Endothelial cell of umbilical vein (primary cell): ENCODE measurements at regions not wholly inside any gene's neighbourhood (a gene's known extent, or its start where the extent isn't known, plus 50 kb on each side); places are given as distances from the start of the nearest gene placed in this dataset.

Experiments
- BruUV-seq: library from RNA; stranded (reverse); fragments of 400-500 nt; replicated peaks from 2 replicates; lab custom pipeline; 2021; lab: Mats Ljungman, UMichigan
- CTCF ChIA-PET: fragments of 300-600, 350-600 bp; sonication (Branson Sonifier 250); formaldehyde crosslinking; loops from one replicate; lab custom pipeline; 2021; ENCODE audit warnings: antibody characterized with exemption, inconsistent platforms; lab: Charles Lee
- POLR2A ChIA-PET: fragments of 300-600, 350-600 bp; sonication (Branson Sonifier 250); formaldehyde crosslinking; loops from one replicate; lab custom pipeline; 2021; ENCODE audit warnings: antibody characterized with exemption, inconsistent platforms; lab: Charles Lee
- DNase-seq: peaks from one replicate; pipeline ENCODE4 v3.0.0-alpha.2; 2011; ENCODE audit warnings: low read depth, low spot score
- FAIRE-seq: peaks from 2 replicates; lab custom pipeline; 2011; peaks lifted over from hg19 to GRCh38; lab: Jason Lieb, UNC
- H2AFZ ChIP-seq: 2 replicates; pipeline ENCODE4 v1.6.0; 2012; ENCODE audit warnings: low read depth, low read length, control low read depth, inconsistent platforms
- H3K27ac ChIP-seq: 2 replicates; pipeline ENCODE4 v1.5.1; 2011; ENCODE audit warnings: low read depth, mild to moderate bottlenecking, control low read depth, low read length, moderate library complexity; ENCODE audit not compliant: insufficient read depth
- H3K27me3 ChIP-seq, 2 experiments: 2 replicates each; pipeline versions ENCODE4 v1.6.0 to v1.6.1; 2011; ENCODE audit warnings: low read length in 2 of 2, mixed read lengths in 1 of 2; ENCODE audit not compliant: control insufficient read depth in 2 of 2, insufficient read depth in 2 of 2
- H3K36me3 ChIP-seq, 2 experiments: 2 replicates in 1 of 2; 3 replicates in 1 of 2; pipeline ENCODE4 v1.5.1; 2011; ENCODE audit warnings: low read length in 2 of 2, mild to moderate bottlenecking in 1 of 2, moderate library complexity in 1 of 2; ENCODE audit not compliant: control insufficient read depth in 2 of 2, insufficient read depth in 2 of 2; ENCODE audit errors: extremely low read depth in 1 of 2
- H3K4me1 ChIP-seq: 3 replicates; pipeline ENCODE4 v1.5.1; 2011; ENCODE audit warnings: mild to moderate bottlenecking, low read length; ENCODE audit not compliant: control insufficient read depth, insufficient read depth; ENCODE audit errors: extremely low read depth
- H3K4me2 ChIP-seq: 2 replicates; pipeline ENCODE4 v1.6.1; 2011; ENCODE audit warnings: low read length, control low read depth, mixed read lengths; ENCODE audit not compliant: insufficient read depth
- H3K4me3 ChIP-seq, 3 experiments: fragments of 200-600 bp in 1 of 3; sonication (generic), shearing (Covaris generic) in 1 of 3; replicated peaks in 1 of 3; 2 replicates each; pipeline ENCODE4 v1.5.1; 2011 to 2016; ENCODE audit warnings: control low read depth in 3 of 3, low read length in 3 of 3, mild to moderate bottlenecking in 2 of 3, inconsistent platforms in 1 of 3, low read depth in 1 of 3, moderate library complexity in 1 of 3; ENCODE audit not compliant: insufficient read depth in 1 of 3
- H3K79me2 ChIP-seq: 2 replicates; pipeline ENCODE4 v1.6.0; 2012; ENCODE audit warnings: low read length, inconsistent platforms; ENCODE audit not compliant: control insufficient read depth, insufficient read depth
- H3K9ac ChIP-seq: replicated peaks from 2 replicates; pipeline ENCODE3; 2011; ENCODE audit warnings: low read length, control low read depth; ENCODE audit not compliant: insufficient read depth; ENCODE audit errors: extremely low read depth
- H3K9me1 ChIP-seq: replicated peaks from 3 replicates; pipeline ENCODE4 v1.6.0; 2011; ENCODE audit warnings: mild to moderate bottlenecking, low read length; ENCODE audit not compliant: control insufficient read depth, insufficient read depth; ENCODE audit errors: extremely low read depth
- H3K9me3 ChIP-seq: replicated peaks from 2 replicates; pipeline ENCODE4 v1.5.1; 2012; ENCODE audit warnings: low read length, inconsistent platforms; ENCODE audit not compliant: control insufficient read depth, insufficient read depth
- H4K20me1 ChIP-seq: replicated peaks from 2 replicates; pipeline ENCODE3; 2011; ENCODE audit warnings: mild to moderate bottlenecking, low read length; ENCODE audit not compliant: control insufficient read depth, insufficient read depth; ENCODE audit errors: extremely low read depth
- CTCF ChIP-seq, 2 donors: IDR thresholded peaks; 1 replicate in 1 of 2; 2 replicates in 1 of 2; pipeline ENCODE4 v1.5.1; 2011; ENCODE audit warnings: low read length in 2 of 2, mild to moderate bottlenecking in 2 of 2, moderate library complexity in 2 of 2, control low read depth in 1 of 2, inconsistent platforms in 1 of 2, low read depth in 1 of 2; ENCODE audit not compliant: insufficient read depth in 1 of 2; ENCODE audit errors: extremely low read depth in 1 of 2
- EZH2 ChIP-seq: IDR thresholded peaks from 2 replicates; pipeline ENCODE4 v1.6.1; 2012; ENCODE audit warnings: borderline replicate concordance, low read depth, mild to moderate bottlenecking, moderate library complexity, low read length, inconsistent platforms; ENCODE audit not compliant: severe bottlenecking
- FOS ChIP-seq: IDR thresholded peaks from 2 replicates; pipeline ENCODE4 v1.6.1; 2011; ENCODE audit warnings: mild to moderate bottlenecking, low read length, moderate library complexity, borderline replicate concordance; ENCODE audit not compliant: insufficient read depth
- GATA2 ChIP-seq: IDR thresholded peaks from 2 replicates; pipeline ENCODE4 v1.7.0; 2011; ENCODE audit warnings: low read depth, mild to moderate bottlenecking, moderate library complexity, mixed read lengths, low read length; ENCODE audit not compliant: insufficient read length, insufficient read depth
- JUN ChIP-seq: IDR thresholded peaks from 2 replicates; pipeline ENCODE4 v1.6.1; 2011; ENCODE audit warnings: borderline replicate concordance, low read depth; ENCODE audit not compliant: insufficient read length, insufficient read depth
- MYC ChIP-seq: IDR thresholded peaks from one replicate; pipeline ENCODE4 v1.6.1; 2011; ENCODE audit warnings: mild to moderate bottlenecking, low read depth, low read length
- POLR2A ChIP-seq: IDR thresholded peaks from 2 replicates; pipeline ENCODE4 v1.6.1; 2012; ENCODE audit warnings: low read depth, mild to moderate bottlenecking, control low read depth, low read length
- POLR2AphosphoS5 ChIP-seq: IDR thresholded peaks from 2 replicates; pipeline ENCODE4 v1.6.1; 2012; ENCODE audit warnings: low read depth, mild to moderate bottlenecking, control low read depth, low read length, moderate library complexity; ENCODE audit not compliant: insufficient read depth
- dilution Hi-C: fragments of 300-500 bp; cut with MboI; formaldehyde crosslinking; loops from one replicate; pipeline ENCODE4 v1.15.0; 2019; ENCODE audit warnings: low sequenced_read_pairs; ENCODE audit not compliant: extremely low pct_ligation_motif_present
- intact Hi-C: fragments of 100-400 bp; cut with micrococcal nuclease; formaldehyde crosslinking; loops from one replicate; pipeline ENCODE4 v1.10.0; 2022
- TF ChIP-seq, protein P1 (sequence below): IDR thresholded peaks from 2 replicates; pipeline ENCODE4 v1.6.1; 2011; ENCODE audit not compliant: insufficient read depth, insufficient read length

- no peak overlapping the region for H3K4me2 ChIP-seq
- TF ChIP-seq FOS, result no peak
- no peak for TF ChIP-seq MYC
- TF ChIP-seq, protein P1, sequence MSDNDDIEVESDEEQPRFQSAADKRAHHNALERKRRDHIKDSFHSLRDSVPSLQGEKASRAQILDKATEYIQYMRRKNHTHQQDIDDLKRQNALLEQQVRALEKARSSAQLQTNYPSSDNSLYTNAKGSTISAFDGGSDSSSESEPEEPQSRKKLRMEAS, result no peak
- no peak for TF ChIP-seq EZH2
- no peak for TF ChIP-seq JUN
- no peak for TF ChIP-seq GATA2
- dilution Hi-C loops, result no loop called here
- no peaks in the 10 kb centered on the region for H3K9me3 ChIP-seq
- H3K4me1 ChIP-seq, result no peaks in the 10 kb centered on the region
- POLR2A ChIA-PET, result no interaction called here
- H3K4me3 ChIP-seq, result no peak overlapping the region
- no peak overlapping the region for H3K9ac ChIP-seq
- H3K27ac ChIP-seq, result no peak overlapping the region
- H3K79me2 ChIP-seq, result no peaks in the 10 kb centered on the region
- FAIRE-seq (no peak), DNase-seq (no peak)
- no peaks in the 10 kb centered on the region for H3K36me3 ChIP-seq
- intact Hi-C loops, result no loop called here
- H4K20me1 ChIP-seq, result no peaks in the 10 kb centered on the region
- H3K9me1 ChIP-seq, result no peaks in the 10 kb centered on the region
- BruUV-seq, result no TSS peak
- no peak overlapping the region for H2AFZ ChIP-seq
- CTCF ChIA-PET, result interaction anchor here (1.6 to 2.0 kb wide), 2 partner anchors 11 to 49 kb away, joined by 3 to 6 read pairs; no protein-coding TSS in a partner anchor
- H3K27me3 ChIP-seq, result no peaks in the 10 kb centered on the region
Measured at GRCh38 chr2:176504440-176504839, 235.2 kb downstream of the MTX2 start.

DNA sequence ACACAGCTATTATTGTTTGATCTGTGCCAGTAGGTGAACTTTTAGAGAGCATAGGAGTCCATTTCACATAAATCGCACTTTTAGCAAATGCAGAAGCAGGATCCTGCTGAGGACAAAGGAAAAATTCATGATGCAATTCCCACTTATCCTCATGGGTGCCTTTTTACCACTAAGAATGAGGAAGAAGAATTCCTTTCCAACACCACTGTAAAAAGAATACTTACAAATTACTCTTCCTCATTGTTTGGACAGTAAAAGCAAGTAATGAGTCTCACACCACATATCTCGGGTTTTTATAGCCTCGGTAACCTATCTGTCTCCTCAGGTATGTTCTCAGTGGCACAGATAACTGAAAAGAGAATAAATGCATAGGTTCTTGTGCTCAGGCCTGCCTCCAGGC lies 238.5 kb downstream of the MTX2 start:
- Histone ChIP-seq H3K27me3 (no peaks in the 10 kb centered on the region), H2AFZ (no peak overlapping the region), H3K36me3 (no peaks in the 10 kb centered on the region), H3K79me2 (no peaks in the 10 kb centered on the region), H3K9ac (no peak overlapping the region), H3K4me1 (no peaks in the 10 kb centered on the region), H4K20me1 (no peaks in the 10 kb centered on the region), H3K9me1 (no peaks in the 10 kb centered on the region), H3K9me3 (no peaks in the 10 kb centered on the region), H3K27ac (no peak overlapping the region), H3K4me3 (no peak overlapping the region), H3K4me2 (no peak overlapping the region)
- FAIRE-seq (no peak), DNase-seq (no peak)
- dilution Hi-C loops, result no loop called here
- ChIA-PET CTCF (interaction anchor here (1.8 kb wide), 1 partner anchor 11 kb away, joined by 4 read pairs; no protein-coding TSS in a partner anchor), POLR2A (no interaction called here)
- BruUV-seq, result no TSS peak
- no peak for TF ChIP-seq JUN
- no peak for TF ChIP-seq CTCF (IDR thresholded peaks at IDR 0.05; ENCODE audit: extremely low read depth in 1 of 2, insufficient read depth in 1 of 2, low read depth in 1 of 2, low read length in 2 of 2)
- TF ChIP-seq GATA2, result no peak
- TF ChIP-seq, protein P1, result no peak
- TF ChIP-seq EZH2, result no peak
- TF ChIP-seq POLR2AphosphoS5, result no peak
- no peak for TF ChIP-seq MYC
- no peak for TF ChIP-seq POLR2A
- no peak for TF ChIP-seq FOS
- intact Hi-C loops, result no loop called here
